ENCODE measurements at regions not wholly inside any gene's neighbourhood (a gene's known extent, or its start where the extent isn't known, plus 50 kb on each side); places are given as distances from the start of the nearest gene placed in this dataset.

- TF ChIP-seq, protein P1, sequence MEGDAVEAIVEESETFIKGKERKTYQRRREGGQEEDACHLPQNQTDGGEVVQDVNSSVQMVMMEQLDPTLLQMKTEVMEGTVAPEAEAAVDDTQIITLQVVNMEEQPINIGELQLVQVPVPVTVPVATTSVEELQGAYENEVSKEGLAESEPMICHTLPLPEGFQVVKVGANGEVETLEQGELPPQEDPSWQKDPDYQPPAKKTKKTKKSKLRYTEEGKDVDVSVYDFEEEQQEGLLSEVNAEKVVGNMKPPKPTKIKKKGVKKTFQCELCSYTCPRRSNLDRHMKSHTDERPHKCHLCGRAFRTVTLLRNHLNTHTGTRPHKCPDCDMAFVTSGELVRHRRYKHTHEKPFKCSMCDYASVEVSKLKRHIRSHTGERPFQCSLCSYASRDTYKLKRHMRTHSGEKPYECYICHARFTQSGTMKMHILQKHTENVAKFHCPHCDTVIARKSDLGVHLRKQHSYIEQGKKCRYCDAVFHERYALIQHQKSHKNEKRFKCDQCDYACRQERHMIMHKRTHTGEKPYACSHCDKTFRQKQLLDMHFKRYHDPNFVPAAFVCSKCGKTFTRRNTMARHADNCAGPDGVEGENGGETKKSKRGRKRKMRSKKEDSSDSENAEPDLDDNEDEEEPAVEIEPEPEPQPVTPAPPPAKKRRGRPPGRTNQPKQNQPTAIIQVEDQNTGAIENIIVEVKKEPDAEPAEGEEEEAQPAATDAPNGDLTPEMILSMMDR (conservative IDR thresholded peaks at IDR 0.05; ENCODE audit: low read depth in 2 of 2) = no peak
- no peak for TF ChIP-seq EZH2phosphoT487 (IDR thresholded peaks at IDR 0.05; ENCODE audit: unreplicated experiment)
Measured at GRCh38 chrX:23228950-23229448, 105.7 kb upstream of the PTCHD1 start.

Data from GM23338 (cell line).